ENCODE measurements at regions not wholly inside any gene's neighbourhood (a gene's known extent, or its start where the extent isn't known, plus 50 kb on each side); places are given as distances from the start of the nearest gene placed in this dataset.
"Not testable (repeated sequence)": the region's sequence is repeated elsewhere in the genome, so short reads cannot be mapped to it uniquely, and the experiment has no call there.

- no peak for DNase-seq
These were observed 340.2 kb downstream of the AEBP2 start for GRCh38 chr12:19779395-19780056.

- no peak for DNase-seq
These were observed 341.2 kb downstream of the AEBP2 start for GRCh38 chr12:19780460-19780859.

- DNase-seq: no peak
These were observed 344.5 kb downstream of the AEBP2 start for GRCh38 chr12:19783547-19784444.

- DNase-seq: no peak
These were observed 352.7 kb downstream of the AEBP2 start for GRCh38 chr12:19792028-19792427.

DNA sequence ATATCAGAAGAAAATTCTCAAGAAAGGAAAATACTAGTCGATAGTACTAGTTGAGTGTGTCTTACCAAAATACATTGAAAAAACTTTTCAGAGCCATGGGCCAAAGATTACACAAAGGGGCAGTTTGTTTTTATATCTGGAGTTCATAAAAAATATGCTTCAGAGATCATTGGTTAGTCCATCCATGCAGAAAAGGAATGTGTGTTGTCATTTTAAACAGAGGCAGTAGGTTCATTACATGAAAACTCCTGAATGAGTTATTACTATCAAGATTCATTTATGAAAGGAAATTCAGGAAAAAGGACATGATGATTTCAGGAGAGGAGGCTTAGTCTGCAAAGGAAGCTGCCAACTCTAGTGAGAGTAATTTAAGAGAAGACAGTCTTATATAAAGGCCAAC, 354.8 kb downstream of the AEBP2 start:
- no peak for DNase-seq

DNA sequence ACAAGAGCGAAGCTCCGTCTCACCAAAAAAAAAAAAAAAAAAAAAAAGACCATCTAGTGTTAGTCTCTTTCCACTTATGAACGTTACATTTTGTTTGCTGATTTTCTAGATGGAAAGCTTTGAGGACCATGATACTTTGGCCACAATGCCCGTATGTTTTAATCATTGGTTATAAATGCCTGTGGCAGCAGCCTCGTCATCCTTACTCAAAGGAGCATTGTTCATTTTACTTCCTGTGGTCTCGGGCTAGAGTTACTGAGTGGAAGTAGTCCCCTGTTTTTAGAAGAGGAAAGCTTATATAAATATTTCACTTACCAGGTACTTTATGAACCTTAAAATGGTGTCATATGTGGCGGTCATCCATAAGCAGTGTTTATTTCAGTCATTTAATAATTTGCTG, 359.9 kb downstream of the AEBP2 start:
- no peak for DNase-seq

- no peak for DNase-seq
These were observed 360.8 kb downstream of the AEBP2 start for GRCh38 chr12:19799895-19800602.

DNA sequence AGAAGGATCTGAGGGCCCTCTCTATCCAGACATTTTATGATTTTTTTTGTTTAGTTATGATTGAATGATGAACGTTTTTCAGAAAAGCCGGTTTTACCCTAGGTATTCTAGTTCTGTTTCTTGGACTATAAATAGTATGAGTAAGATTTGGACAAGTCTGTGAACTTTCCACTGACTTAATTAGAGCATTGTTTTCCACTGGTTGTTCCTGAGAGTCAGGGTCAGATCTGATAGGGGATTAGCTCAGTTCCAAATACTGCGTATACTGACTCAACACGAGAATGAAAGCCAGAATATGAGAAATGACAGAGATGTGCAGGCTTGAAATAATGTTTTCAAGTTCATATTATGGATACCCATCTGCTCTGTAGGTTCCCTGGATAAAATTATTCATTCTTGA, 361.6 kb downstream of the AEBP2 start:
- no peak for DNase-seq

DNA sequence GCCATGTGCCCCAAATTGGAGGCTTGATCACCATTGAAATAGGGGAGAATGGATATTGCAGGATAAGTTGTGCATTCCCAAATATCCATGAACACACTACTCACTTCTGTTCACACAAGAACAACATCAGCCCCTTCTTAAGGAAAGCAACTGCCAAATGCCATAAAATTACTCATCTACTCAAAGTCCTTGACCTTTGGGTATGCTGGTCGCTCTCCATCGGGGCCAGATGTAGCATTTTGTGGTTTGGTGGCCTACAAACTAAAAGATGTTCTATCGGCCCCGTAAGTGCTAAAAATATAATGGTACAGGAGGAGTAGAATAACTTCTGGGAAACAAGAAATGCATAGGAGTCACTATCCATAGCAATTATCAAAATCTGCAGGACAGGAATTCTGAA, 362.6 kb downstream of the AEBP2 start:
- DNase-seq: no peak

DNA sequence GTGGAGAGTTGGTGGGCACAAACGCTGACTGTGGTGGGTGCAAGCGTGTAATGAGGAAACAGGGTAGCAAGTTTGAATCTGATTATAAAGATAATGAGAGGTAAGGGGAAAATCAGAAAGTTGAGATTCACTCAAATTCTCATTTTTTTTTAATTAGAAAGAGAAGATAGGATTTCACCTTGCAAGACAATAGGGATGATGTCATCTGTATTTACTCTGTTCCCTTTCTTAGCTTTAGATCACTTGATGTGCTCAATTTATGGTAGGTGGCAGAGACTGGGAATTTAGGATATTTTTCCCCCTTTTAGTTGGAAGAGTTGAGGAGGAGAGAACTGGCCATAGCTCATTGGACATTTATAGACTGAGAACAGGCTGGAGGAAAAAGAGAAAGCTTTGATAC, 363.6 kb downstream of the AEBP2 start:
- no peak for DNase-seq

GRCh38 chr12:19804737-19805136, 365.4 kb downstream of the AEBP2 start:
- no peak for DNase-seq

- no peak for DNase-seq
These were observed 369.1 kb downstream of the AEBP2 start for GRCh38 chr12:19808371-19808770.

DNA sequence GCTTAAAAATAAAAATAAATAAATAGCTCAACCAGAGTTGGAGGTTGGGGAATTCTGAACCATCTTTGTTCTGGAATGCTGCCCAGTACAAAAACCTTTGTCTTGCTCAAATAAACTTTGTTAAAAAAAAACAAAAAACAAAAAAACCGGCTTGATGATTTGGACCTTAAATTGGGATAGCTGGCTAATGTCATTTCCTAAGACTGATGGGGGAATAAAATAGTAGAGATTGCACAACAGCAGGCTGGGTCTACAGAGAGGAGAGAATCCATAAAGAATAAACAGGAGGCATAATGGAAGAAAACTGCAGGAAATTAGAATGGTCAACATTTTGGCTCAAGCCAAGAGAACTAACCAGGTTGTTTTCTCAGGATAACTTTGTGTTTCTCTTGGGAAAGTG, 370.9 kb downstream of the AEBP2 start:
- DNase-seq: no peak

- no peak for DNase-seq
These were observed 372.6 kb downstream of the AEBP2 start for GRCh38 chr12:19811922-19812321.

DNA sequence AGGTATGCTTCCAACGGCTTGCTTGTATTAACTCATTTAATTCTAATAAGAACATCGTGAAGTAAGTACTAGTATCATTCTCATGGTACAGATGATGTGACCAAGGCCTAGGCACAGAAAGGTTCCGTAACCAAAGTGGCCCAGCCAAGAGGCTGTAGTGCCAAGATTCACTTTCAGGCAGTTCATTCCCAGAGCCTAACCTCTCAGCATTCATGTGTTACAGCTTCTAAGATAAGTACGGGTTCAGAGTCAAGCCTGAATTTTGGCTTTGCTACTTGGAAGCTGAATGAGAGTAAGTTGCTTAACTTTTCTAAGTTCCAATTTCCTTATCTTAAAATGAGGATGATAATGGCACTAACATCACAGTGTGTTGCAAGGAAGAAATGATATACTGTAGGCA, 379.9 kb downstream of the AEBP2 start:
- no peak for DNase-seq

- DNase-seq: no peak
These were observed 383.2 kb downstream of the AEBP2 start for GRCh38 chr12:19822476-19822875.

DNA sequence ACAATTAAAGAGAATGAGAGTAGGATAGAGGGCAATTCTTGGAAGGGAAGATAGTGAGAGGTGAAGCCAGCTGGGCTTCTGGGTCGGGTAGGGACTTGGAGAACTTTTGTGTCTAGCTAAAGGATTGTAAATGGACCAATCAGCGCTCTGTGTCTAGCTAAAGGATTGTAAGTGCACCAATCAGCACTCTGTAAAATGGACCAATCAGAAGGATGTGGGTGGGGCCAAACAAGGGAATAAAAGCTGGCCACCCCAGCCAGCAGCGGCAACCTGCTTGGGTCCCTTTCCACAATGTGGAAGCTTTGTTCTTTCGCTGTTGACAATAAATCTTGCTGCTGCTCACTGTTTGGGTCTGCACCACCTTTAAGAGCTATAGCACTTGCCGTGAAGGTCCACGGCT, 384.0 kb downstream of the AEBP2 start:
- DNase-seq: not testable (repeated sequence)

DNA sequence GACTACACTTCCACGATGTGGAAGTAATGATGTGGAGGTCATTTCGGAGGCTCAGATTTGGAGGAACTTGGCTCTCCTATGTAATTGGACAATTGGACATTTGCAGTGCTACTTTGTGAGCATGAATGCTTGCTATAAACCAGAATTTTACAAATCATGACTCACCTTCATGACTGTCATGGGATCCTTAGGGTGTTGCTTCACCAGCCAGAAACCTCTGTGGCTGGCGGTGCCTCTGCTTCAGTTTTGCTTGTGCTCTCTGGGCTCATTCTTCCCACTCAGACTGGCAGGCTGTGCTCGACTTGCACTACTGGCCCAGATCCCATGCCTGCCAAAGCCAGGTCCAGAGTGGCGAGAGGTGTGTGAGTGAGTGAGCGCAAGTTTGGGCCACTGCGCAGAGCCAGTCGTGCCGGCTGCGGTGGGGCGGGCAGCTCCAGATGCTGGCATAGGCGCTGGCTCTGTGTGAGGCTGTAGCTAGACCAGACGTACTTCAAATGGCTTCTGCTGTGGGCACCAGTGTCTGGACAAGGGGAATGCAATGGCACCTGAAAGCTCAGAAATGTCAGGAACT, 387.8 kb downstream of the AEBP2 start:
- DNase-seq: no peak

DNA sequence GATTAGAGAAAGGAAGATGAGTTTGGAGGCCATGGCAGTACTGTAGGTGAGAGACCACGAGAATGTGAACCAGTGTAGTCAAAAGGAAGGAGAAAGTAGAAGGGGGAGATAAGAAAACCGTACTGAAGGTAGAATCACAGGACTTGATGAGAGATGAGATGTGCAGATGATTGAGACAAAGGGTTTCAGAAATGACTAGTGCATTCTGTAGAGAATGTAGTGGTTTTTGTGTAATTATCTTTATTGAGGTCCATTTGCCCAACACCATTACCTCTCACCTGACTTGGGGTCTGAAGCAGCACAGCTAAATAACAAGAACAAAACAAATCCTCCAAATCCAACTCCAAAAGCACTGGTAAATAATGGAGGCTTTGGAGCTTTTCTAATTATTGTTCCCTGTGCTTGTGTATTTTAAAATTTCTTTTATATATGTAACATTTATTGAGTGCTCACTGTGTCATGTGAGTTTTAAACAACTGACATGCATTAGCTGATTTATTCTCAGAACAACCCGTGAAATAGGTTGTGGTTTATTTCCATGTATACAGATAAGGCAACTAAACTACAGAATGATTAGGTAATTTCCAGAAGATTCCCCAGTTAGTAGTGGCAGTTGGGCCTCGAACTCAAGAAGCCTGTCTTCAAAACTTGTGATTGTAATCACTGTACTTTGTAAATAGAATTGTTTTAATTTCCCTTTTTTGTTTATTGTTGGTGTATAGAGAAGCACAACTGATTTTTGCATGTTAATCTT, 390.0 kb downstream of the AEBP2 start:
- no peak for DNase-seq

DNA sequence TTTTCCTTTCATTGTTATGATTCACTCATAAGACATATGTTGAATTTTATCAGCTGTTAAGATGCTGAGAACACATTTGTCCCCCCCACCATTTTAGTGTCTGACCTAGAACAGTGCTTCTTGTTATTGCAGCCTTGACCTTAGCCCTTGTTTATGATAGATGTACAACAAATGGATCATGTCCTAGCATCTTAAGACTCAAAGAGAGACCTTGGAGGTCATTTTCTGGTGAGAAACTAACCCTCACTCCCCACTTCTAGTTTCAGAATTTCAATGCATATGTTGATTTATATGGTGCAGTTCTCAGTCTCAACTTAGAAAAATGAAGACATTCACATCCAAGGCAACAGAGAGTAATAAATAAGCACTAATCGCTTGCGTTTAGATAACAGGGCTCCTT, 391.2 kb downstream of the AEBP2 start:
- no peak for DNase-seq

DNA sequence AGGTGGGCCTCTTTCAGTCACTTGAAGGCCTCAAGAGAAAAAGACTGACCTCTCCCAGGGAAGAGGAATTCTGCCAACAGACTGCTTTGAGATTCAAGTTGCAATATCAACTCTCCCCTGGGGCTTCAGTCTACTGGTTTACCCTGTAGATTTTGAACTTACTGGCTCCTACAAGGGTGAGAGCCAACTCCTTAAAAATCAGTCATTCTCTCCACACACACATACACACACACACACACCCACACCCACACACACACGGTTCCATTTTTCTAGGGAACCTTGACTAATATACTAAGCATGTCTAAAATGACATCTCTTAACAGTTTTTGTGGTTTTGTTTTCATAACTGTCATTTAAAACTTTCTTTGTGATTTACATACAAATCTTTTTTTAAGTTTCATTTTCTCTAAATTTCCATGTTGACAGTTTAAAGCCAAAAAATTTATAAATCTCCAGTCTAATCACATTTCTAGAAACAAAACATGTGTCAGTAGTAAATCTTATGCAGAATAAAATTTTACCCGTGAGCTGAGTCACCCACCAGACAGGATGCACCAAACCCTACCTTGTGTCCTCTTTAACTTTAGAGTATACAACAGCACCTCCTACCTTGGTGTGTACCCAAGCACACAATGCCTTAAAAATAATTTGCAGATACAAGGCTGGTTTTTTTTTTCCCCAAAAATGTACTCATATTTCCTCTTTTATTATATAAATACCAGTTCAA, 394.6 kb downstream of the AEBP2 start:
- no peak for DNase-seq

- DNase-seq: no peak
These were observed 395.3 kb downstream of the AEBP2 start for GRCh38 chr12:19834592-19834991.
